Ovary (tissue), 3 donors: ENCODE measurements at regions not wholly inside any gene's neighbourhood (a gene's known extent, or its start where the extent isn't known, plus 50 kb on each side); places are given as distances from the start of the nearest gene placed in this dataset.

Source experiments
- EP300 ChIP-seq: sonication (generic); formaldehyde crosslinking; IDR thresholded peaks from one replicate; pipeline ENCODE4 v1.6.1; 2017; ENCODE audit warnings: antibody characterized with exemption
- TF ChIP-seq, protein P1 (sequence below), 3 donors: fragments of 450-650 bp in 2 of 3; fragments of 200-600 bp in 1 of 3; IDR thresholded peaks; one replicate each; pipeline versions ENCODE4 v1.5.1 to v1.8.0; 2016 to 2022; ENCODE audit warnings: antibody characterized with exemption in 3 of 3, mild to moderate bottlenecking in 1 of 3
- donor health status: DM: no; HTN: no; CAD: no.

GRCh38 chr2:6283259-6283658, 582.4 kb downstream of the CMPK2 start:
- no peak for TF ChIP-seq EP300
- TF ChIP-seq, protein P1, sequence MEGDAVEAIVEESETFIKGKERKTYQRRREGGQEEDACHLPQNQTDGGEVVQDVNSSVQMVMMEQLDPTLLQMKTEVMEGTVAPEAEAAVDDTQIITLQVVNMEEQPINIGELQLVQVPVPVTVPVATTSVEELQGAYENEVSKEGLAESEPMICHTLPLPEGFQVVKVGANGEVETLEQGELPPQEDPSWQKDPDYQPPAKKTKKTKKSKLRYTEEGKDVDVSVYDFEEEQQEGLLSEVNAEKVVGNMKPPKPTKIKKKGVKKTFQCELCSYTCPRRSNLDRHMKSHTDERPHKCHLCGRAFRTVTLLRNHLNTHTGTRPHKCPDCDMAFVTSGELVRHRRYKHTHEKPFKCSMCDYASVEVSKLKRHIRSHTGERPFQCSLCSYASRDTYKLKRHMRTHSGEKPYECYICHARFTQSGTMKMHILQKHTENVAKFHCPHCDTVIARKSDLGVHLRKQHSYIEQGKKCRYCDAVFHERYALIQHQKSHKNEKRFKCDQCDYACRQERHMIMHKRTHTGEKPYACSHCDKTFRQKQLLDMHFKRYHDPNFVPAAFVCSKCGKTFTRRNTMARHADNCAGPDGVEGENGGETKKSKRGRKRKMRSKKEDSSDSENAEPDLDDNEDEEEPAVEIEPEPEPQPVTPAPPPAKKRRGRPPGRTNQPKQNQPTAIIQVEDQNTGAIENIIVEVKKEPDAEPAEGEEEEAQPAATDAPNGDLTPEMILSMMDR (IDR thresholded peaks at IDR 0.05): no peak
